ENCODE measurements at regions not wholly inside any gene's neighbourhood (a gene's known extent, or its start where the extent isn't known, plus 50 kb on each side); places are given as distances from the start of the nearest gene placed in this dataset.
A peak's percentile ranks its signal among the peaks of the same experiment; 100 is the strongest.

DNA sequence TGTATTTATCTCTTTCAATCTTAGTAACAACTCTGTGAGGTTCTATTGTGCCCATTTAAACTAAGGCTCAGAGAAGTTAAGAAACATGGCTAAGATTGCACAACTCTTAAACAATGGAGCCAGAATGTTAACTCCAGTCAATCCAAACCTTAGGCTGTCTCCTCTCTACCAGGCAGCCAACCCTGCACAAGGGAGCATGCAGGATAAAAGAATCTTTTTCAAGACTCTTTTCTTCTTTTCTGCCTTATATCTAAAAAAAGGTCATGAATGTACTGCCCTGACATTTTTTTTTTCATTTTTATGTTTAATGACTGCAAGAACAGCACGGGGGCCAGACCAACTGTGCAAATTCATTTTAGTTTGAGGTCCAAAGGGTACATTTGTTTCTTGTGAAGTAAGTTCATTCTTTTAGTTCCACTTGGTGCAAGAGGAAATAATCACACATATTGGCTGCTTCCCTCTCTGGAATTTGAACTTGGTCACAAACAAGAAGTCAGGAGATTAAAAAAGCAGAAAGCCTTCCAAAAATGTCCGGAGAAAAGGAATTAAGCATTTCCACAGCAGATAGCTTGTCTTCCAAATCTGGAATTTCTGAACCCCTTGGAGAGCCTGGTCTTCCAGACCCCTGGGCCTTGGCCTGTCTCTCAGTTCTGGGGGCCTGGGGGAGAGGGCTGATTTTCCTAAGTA, 96.0 kb upstream of the RIOK3 start:
- TF ChIP-seq YY1 (IDR thresholded peaks at IDR 0.05; ENCODE audit: insufficient read depth, insufficient read length) (no peak), SUZ12 (IDR thresholded peaks at IDR 0.05; ENCODE audit: extremely low read depth, insufficient read depth, insufficient read length) (no peak), ZNF274 (IDR thresholded peaks at IDR 0.05; ENCODE audit: low read depth, low read length) (no peak)
- H3K4me3 ChIP-seq (ENCODE audit: insufficient read length, low read depth), result no peak overlapping the region
- DNase-seq (ENCODE audit: low read depth, low spot score), result no peak

DNA sequence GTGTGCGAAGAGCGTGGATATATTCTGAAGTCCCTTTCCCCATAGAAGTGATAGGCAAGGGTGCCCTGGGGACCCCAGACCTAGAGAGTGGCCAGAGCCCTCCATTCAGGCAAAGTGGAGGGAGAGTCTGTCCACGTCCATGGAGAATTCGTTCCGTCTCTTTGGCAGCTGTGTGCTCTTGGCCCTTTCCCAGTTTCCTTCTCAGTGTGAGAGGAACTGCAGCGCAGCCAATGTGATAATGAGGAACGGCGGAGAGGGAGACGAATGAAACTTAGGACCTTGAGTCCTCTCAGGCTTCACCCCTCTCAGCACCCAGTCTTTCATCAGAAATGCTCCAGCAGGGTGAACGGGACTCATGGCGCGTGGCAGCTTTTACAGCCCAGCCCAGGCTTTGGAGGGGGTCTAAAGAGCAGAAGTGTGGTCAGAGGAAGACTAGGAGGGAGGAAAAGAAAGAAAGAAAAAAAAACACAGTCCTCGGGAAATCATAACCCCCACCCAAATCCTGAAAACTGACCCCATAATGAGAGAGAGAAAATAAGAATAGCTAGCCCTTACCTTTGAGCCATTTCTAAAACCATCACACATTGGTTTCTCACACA, 95.0 kb upstream of the RIOK3 start:
- H3K4me3 ChIP-seq (ENCODE audit: insufficient read length, low read depth), result no peak overlapping the region
- no peaks in the 10 kb centered on the region for H3K9me3 ChIP-seq (ENCODE audit: insufficient read depth, low read length)
- no peak for DNase-seq (ENCODE audit: low read depth, low spot score)
- H3K9ac ChIP-seq (ENCODE audit: insufficient read length, low read depth), result no peak overlapping the region
- H3K4me1 ChIP-seq (ENCODE audit: insufficient read depth, insufficient read length), result no peaks in the 10 kb centered on the region
- no peaks in the 10 kb centered on the region for H3K27me3 ChIP-seq (ENCODE audit: insufficient read depth, insufficient read length)
- TF ChIP-seq YY1 (IDR thresholded peaks at IDR 0.05; ENCODE audit: insufficient read depth, insufficient read length) (no peak), ZNF274 (IDR thresholded peaks at IDR 0.05; ENCODE audit: low read depth, low read length) (no peak), SUZ12 (IDR thresholded peaks at IDR 0.05; ENCODE audit: extremely low read depth, insufficient read depth, insufficient read length) (no peak)
- peaks cover 3% of the 10 kb centered on the region for H3K36me3 ChIP-seq (ENCODE audit: insufficient read depth, insufficient read length, low read length)

More for the DNA sequence above, 96.0 kb upstream of the RIOK3 start:
- Histone ChIP-seq H3K27me3 (ENCODE audit: insufficient read depth, insufficient read length) (no peaks in the 10 kb centered on the region), H3K9me3 (ENCODE audit: insufficient read depth, low read length) (no peaks in the 10 kb centered on the region), H3K4me1 (ENCODE audit: insufficient read depth, insufficient read length) (no peaks in the 10 kb centered on the region), H3K36me3 (ENCODE audit: insufficient read depth, insufficient read length, low read length) (peaks cover 3% of the 10 kb centered on the region), H3K9ac (ENCODE audit: insufficient read length, low read depth) (no peak overlapping the region)

DNA sequence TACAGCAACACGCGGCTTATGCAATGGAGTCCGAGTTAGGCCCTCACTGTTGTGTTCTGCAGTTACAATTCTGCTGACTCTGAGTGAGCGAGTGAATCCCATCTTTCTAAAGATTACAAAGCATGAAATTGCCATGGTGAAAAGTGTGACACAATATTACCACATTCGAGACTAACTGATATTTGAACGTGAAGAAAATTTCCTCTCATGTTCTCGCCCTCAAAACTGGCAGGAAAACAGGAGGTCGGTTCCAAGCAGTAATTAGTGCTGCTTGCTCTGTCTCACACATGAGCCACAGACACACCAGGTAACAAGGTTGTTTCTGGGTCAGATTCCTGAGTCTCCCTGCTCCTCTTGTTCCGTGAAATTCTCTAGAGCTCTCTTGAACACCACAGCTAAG, 93.7 kb upstream of the RIOK3 start:
- DNase-seq (ENCODE audit: low read depth, low spot score), result no peak
- Histone ChIP-seq H3K9me3 (ENCODE audit: insufficient read depth, low read length) (no peaks in the 10 kb centered on the region), H3K27me3 (ENCODE audit: insufficient read depth, insufficient read length) (no peaks in the 10 kb centered on the region), H3K9ac (ENCODE audit: insufficient read length, low read depth) (no peak overlapping the region), H3K4me1 (ENCODE audit: insufficient read depth, insufficient read length) (peaks cover 4% of the 10 kb centered on the region), H3K4me3 (ENCODE audit: insufficient read length, low read depth) (no peak overlapping the region), H3K36me3 (ENCODE audit: insufficient read depth, insufficient read length, low read length) (peaks cover 3% of the 10 kb centered on the region)
- TF ChIP-seq SUZ12 (IDR thresholded peaks at IDR 0.05; ENCODE audit: extremely low read depth, insufficient read depth, insufficient read length), result no peak
- TF ChIP-seq ZNF274 (IDR thresholded peaks at IDR 0.05; ENCODE audit: low read depth, low read length), result no peak
- TF ChIP-seq YY1 (IDR thresholded peaks at IDR 0.05; ENCODE audit: insufficient read depth, insufficient read length), result no peak

DNA sequence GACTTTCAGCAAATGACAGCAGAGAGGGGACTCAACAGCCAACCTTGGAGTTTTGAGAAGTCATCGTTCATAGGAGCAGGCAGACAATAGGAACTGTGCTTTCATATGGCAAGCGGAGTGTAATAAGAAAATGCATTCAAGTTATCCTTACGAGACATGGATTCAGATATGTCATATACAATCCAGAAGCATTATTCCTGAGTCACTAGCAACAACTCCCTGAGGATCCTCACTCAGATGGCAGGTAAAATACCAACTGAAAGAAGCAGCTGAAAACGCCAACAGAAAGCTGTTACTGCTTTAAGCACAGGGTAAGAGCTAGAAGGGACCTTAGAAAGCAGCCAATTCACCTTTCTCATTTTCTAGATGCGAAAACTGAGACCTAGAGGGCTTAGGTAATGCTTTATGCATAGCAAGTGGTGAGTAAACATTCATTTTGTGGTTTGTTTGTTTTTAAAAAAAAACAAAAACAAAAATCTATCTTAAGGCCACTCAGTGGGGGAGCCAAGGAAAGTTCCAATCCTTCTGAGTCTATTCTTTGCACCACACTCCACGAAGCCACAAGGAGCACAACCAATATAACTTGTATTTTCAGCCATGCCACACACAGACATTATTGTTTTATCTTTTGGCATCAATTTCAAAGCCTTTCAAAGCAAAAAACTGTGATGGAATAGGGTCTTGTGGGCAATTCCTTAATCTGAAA, 89.1 kb upstream of the RIOK3 start:
- H3K4me1 ChIP-seq (ENCODE audit: insufficient read depth, insufficient read length), result peaks cover 4% of the 10 kb centered on the region
- DNase-seq (ENCODE audit: low read depth, low spot score), result no peak
- TF ChIP-seq SUZ12 (IDR thresholded peaks at IDR 0.05; ENCODE audit: extremely low read depth, insufficient read depth, insufficient read length), result no peak
- H3K9ac ChIP-seq (ENCODE audit: insufficient read length, low read depth), result no peak overlapping the region
- no peaks in the 10 kb centered on the region for H3K36me3 ChIP-seq (ENCODE audit: insufficient read depth, insufficient read length, low read length)
- no peaks in the 10 kb centered on the region for H3K27me3 ChIP-seq (ENCODE audit: insufficient read depth, insufficient read length)
- no peak overlapping the region for H3K4me3 ChIP-seq (ENCODE audit: insufficient read length, low read depth)
- H3K9me3 ChIP-seq (ENCODE audit: insufficient read depth, low read length), result no peaks in the 10 kb centered on the region

- Histone ChIP-seq H3K36me3 (ENCODE audit: insufficient read depth, insufficient read length, low read length) (no peaks in the 10 kb centered on the region), H3K27me3 (ENCODE audit: insufficient read depth, insufficient read length) (no peaks in the 10 kb centered on the region), H3K4me1 (ENCODE audit: insufficient read depth, insufficient read length) (peaks cover 4% of the 10 kb centered on the region), H3K9me3 (ENCODE audit: insufficient read depth, low read length) (no peaks in the 10 kb centered on the region), H3K4me3 (ENCODE audit: insufficient read length, low read depth) (no peak overlapping the region), H3K9ac (ENCODE audit: insufficient read length, low read depth) (no peak overlapping the region)
- DNase-seq (ENCODE audit: low read depth, low spot score), result no peak
- TF ChIP-seq SUZ12 (IDR thresholded peaks at IDR 0.05; ENCODE audit: extremely low read depth, insufficient read depth, insufficient read length), result no peak
- TF ChIP-seq ZNF274 (IDR thresholded peaks at IDR 0.05; ENCODE audit: low read depth, low read length), result no peak
- TF ChIP-seq YY1 (IDR thresholded peaks at IDR 0.05; ENCODE audit: insufficient read depth, insufficient read length), result no peak
These were observed 87.5 kb upstream of the RIOK3 start for GRCh38 chr18:23365602-23366001.

DNA sequence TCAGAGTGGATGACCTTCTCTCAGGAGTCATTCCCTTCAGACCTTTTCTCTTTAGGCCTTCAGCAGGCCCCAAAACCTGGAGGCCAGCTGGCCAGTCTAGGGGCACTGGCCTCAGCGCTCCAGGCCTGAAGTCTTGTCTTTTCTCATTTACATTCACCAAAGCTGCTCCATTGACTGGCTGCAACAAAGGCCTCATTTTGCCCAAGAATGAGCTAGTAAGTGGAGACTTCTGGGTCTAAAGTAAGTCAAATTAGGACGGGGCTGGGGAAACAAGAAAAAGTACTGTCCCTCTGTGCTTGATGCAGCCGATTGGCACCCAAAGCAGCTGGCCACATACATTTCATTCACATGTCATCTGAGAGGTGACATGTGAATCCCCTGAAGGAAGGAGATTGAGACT, 83.8 kb upstream of the RIOK3 start:
- H3K4me3 ChIP-seq (ENCODE audit: insufficient read length, low read depth), result no peak overlapping the region
- no peak overlapping the region for H3K9ac ChIP-seq (ENCODE audit: insufficient read length, low read depth)
- TF ChIP-seq ZNF274 (IDR thresholded peaks at IDR 0.05; ENCODE audit: low read depth, low read length) (no peak), YY1 (IDR thresholded peaks at IDR 0.05; ENCODE audit: insufficient read depth, insufficient read length) (no peak), SUZ12 (IDR thresholded peaks at IDR 0.05; ENCODE audit: extremely low read depth, insufficient read depth, insufficient read length) (no peak)
- no peaks in the 10 kb centered on the region for H3K9me3 ChIP-seq (ENCODE audit: insufficient read depth, low read length)
- no peaks in the 10 kb centered on the region for H3K36me3 ChIP-seq (ENCODE audit: insufficient read depth, insufficient read length, low read length)
- H3K27me3 ChIP-seq (ENCODE audit: insufficient read depth, insufficient read length), result no peaks in the 10 kb centered on the region
- H3K4me1 ChIP-seq (ENCODE audit: insufficient read depth, insufficient read length), result no peaks in the 10 kb centered on the region
- DNase-seq (ENCODE audit: low read depth, low spot score), result peak; percentile 15

GRCh38 chr18:23373570-23373969, 79.5 kb upstream of the RIOK3 start:
- no peaks in the 10 kb centered on the region for H3K27me3 ChIP-seq (ENCODE audit: insufficient read depth, insufficient read length)
- H3K4me3 ChIP-seq (ENCODE audit: insufficient read length, low read depth), result no peak overlapping the region
- TF ChIP-seq YY1 (IDR thresholded peaks at IDR 0.05; ENCODE audit: insufficient read depth, insufficient read length) (no peak), ZNF274 (IDR thresholded peaks at IDR 0.05; ENCODE audit: low read depth, low read length) (no peak), SUZ12 (IDR thresholded peaks at IDR 0.05; ENCODE audit: extremely low read depth, insufficient read depth, insufficient read length) (no peak)
- H3K9me3 ChIP-seq (ENCODE audit: insufficient read depth, low read length), result no peaks in the 10 kb centered on the region
- H3K36me3 ChIP-seq (ENCODE audit: insufficient read depth, insufficient read length, low read length), result no peaks in the 10 kb centered on the region
- H3K4me1 ChIP-seq (ENCODE audit: insufficient read depth, insufficient read length), result no peaks in the 10 kb centered on the region
- H3K9ac ChIP-seq (ENCODE audit: insufficient read length, low read depth), result no peak overlapping the region
- DNase-seq (ENCODE audit: low read depth, low spot score), result no peak

All from NT2/D1 (cell line).